Lung (tissue), 11 donors: ENCODE measurements at regions not wholly inside any gene's neighbourhood (a gene's known extent, or its start where the extent isn't known, plus 50 kb on each side); places are given as distances from the start of the nearest gene placed in this dataset.

Experiments
- ATAC-seq: fragments of 200-7000 bp; cut with Tn5 transposase; one replicate; pipeline ENCODE4 v1.9.1; 2020; ENCODE audit warnings: moderate number of reproducible peaks; ENCODE audit not compliant: insufficient read depth, low FRiP score
- DNase-seq, 3 donors: peaks; one replicate each; pipeline ENCODE4 v3.0.0-alpha.2; 2013 to 2017
- H3K27ac ChIP-seq, 2 donors: one replicate each; pipeline ENCODE4 v1.5.1; 2013; ENCODE audit warnings: mild to moderate bottlenecking in 2 of 2, moderate library complexity in 2 of 2, control low read depth in 1 of 2, inconsistent platforms in 1 of 2, low read depth in 1 of 2, low read length in 1 of 2
- H3K27me3 ChIP-seq, 3 donors: one replicate each; pipeline ENCODE4 v1.5.1; 2013; ENCODE audit warnings: low read length in 2 of 3; ENCODE audit not compliant: control insufficient read depth in 3 of 3, insufficient read depth in 3 of 3
- H3K36me3 ChIP-seq, 4 donors: one replicate each; pipeline ENCODE4 v1.5.1; 2013; ENCODE audit warnings: low read length in 4 of 4, mild to moderate bottlenecking in 1 of 4, moderate library complexity in 1 of 4; ENCODE audit not compliant: control insufficient read depth in 4 of 4, insufficient read depth in 4 of 4
- H3K4me1 ChIP-seq, 5 donors: one replicate each; pipeline ENCODE4 v1.5.1; 2013; ENCODE audit warnings: low read length in 5 of 5, mild to moderate bottlenecking in 2 of 5, moderate library complexity in 1 of 5; ENCODE audit not compliant: control insufficient read depth in 5 of 5, insufficient read depth in 5 of 5
- H3K4me3 ChIP-seq: one replicate; pipeline ENCODE4 v1.5.1; 2013; ENCODE audit warnings: mild to moderate bottlenecking, control low read depth, moderate library complexity
- H3K9ac ChIP-seq, 2 donors: one replicate each; pipeline ENCODE4 v1.5.1; 2013; ENCODE audit warnings: low read length in 2 of 2, control low read depth in 1 of 2; ENCODE audit not compliant: insufficient read depth in 1 of 2
- H3K9me3 ChIP-seq, 4 donors: one replicate each; pipeline ENCODE4 v1.5.1; 2013; ENCODE audit warnings: low read length in 3 of 4, mild to moderate bottlenecking in 1 of 4, moderate library complexity in 1 of 4; ENCODE audit not compliant: control insufficient read depth in 4 of 4, insufficient read depth in 3 of 4
- CTCF ChIP-seq: IDR thresholded peaks from 2 replicates; pipeline ENCODE4 v1.5.1; 2012; ENCODE audit warnings: mild to moderate bottlenecking; ENCODE audit errors: control extremely low read depth, extremely low read depth
- WGBS, 2 donors: extraction: QIAGEN DNeasy Blood & Tissue Kit; methylation state at CpG; one replicate each; pipeline ENCODE4 v1.1.7; 2013; 5-methylcytosine and 5-hydroxymethylcytosine counted together
- donor health status: control.
- donor health status: control.
- donor health status: Bipolar disorder and iron deficiency.
- donor health status: healthy.
- donor health status: DM: yes; HTN: yes; CAD: no.

GRCh38 chr13:90455067-90455466 is 892.4 kb upstream of the MIR17HG start:
- no peaks in the 10 kb centered on the region for H3K9me3 ChIP-seq
- 90 to 93% methylated on average over 1 of the region's 1 CpG for WGBS, 2 donors
- H3K9ac ChIP-seq: no peak overlapping the region
- ATAC-seq (no peak), DNase-seq (no peak)
- no peaks in the 10 kb centered on the region for H3K27me3 ChIP-seq
- no peak overlapping the region for H3K27ac ChIP-seq
- no peaks in the 10 kb centered on the region for H3K36me3 ChIP-seq
- TF ChIP-seq CTCF: no peak
- H3K4me3 ChIP-seq: no peak overlapping the region
- H3K4me1 ChIP-seq: no peaks in the 10 kb centered on the region

- no peaks in the 10 kb centered on the region for H3K4me1 ChIP-seq
- no peaks in the 10 kb centered on the region for H3K27me3 ChIP-seq
- no peak overlapping the region for H3K9ac ChIP-seq
- no peak for DNase-seq
- no peaks in the 10 kb centered on the region for H3K9me3 ChIP-seq
- 79 to 81% methylated on average over 4 of the region's 4 CpGs for WGBS, 2 donors
- no peak for TF ChIP-seq CTCF
- no peaks in the 10 kb centered on the region for H3K36me3 ChIP-seq
- ATAC-seq: no peak
- H3K4me3 ChIP-seq: no peak overlapping the region
- no peak overlapping the region for H3K27ac ChIP-seq
These were observed 891.7 kb upstream of the MIR17HG start for GRCh38 chr13:90455823-90456222.

- Histone ChIP-seq H3K27ac (no peak overlapping the region), H3K4me3 (no peak overlapping the region), H3K27me3 (no peaks in the 10 kb centered on the region), H3K4me1 (no peaks in the 10 kb centered on the region), H3K9me3 (no peaks in the 10 kb centered on the region), H3K9ac (no peak overlapping the region), H3K36me3 (no peaks in the 10 kb centered on the region)
- WGBS, 2 donors: 83 to 86% methylated on average over 3 of the region's 3 CpGs
- DNase-seq (no peak), ATAC-seq (no peak)
- no peak for TF ChIP-seq CTCF
These were observed 886.1 kb upstream of the MIR17HG start for GRCh38 chr13:90461398-90461797.

- H3K27ac ChIP-seq: no peak overlapping the region
- DNase-seq: peak in 2 of 3 donors; percentile 32 to 59
- H3K9ac ChIP-seq: no peak overlapping the region
- no peaks in the 10 kb centered on the region for H3K4me1 ChIP-seq
- no peaks in the 10 kb centered on the region for H3K9me3 ChIP-seq
- no peak for TF ChIP-seq CTCF
- H3K27me3 ChIP-seq: no peaks in the 10 kb centered on the region
- no peak for ATAC-seq
- no peak overlapping the region for H3K4me3 ChIP-seq
- no peaks in the 10 kb centered on the region for H3K36me3 ChIP-seq
These were observed 870.3 kb upstream of the MIR17HG start for GRCh38 chr13:90477216-90477615.
